Gastroesophageal sphincter (tissue), 4 donors: ENCODE measurements at regions not wholly inside any gene's neighbourhood (a gene's known extent, or its start where the extent isn't known, plus 50 kb on each side); places are given as distances from the start of the nearest gene placed in this dataset.
A peak's percentile ranks its signal among the peaks of the same experiment; 100 is the strongest.

Experiments used
- ATAC-seq: fragments of 150-250 bp; one replicate; pipeline ENCODE4 v1.9.1; 2016; ENCODE audit warnings: mild to moderate bottlenecking, moderate library complexity
- H3K27ac ChIP-seq, 4 donors: fragments of 200-600 bp; sonication (generic) in 3 of 4; 1 replicate in 3 of 4; 2 replicates in 1 of 4; pipeline ENCODE4 v1.5.1; 2016 to 2019
- H3K27me3 ChIP-seq: fragments of 200-600 bp; sonication (generic); one replicate; pipeline ENCODE4 v1.5.1; 2019
- H3K36me3 ChIP-seq, 2 donors: fragments of 200-600 bp; sonication (generic); one replicate each; pipeline ENCODE4 v1.5.1; 2019; ENCODE audit warnings: control low read depth in 1 of 2
- H3K4me1 ChIP-seq, 3 donors: fragments of 200-600 bp; sonication (generic); 1 replicate in 2 of 3; 2 replicates in 1 of 3; pipeline ENCODE4 v1.5.1; 2016 to 2019; ENCODE audit warnings: control low read depth in 2 of 3
- H3K4me3 ChIP-seq, 2 donors: fragments of 200-600 bp; sonication (generic); one replicate each; pipeline ENCODE4 v1.5.1; 2019; ENCODE audit warnings: mild to moderate bottlenecking in 1 of 2, moderate library complexity in 1 of 2
- H3K9me3 ChIP-seq, 3 donors: fragments of 200-600 bp; sonication (generic); one replicate each; pipeline ENCODE4 v1.5.1; 2017 to 2019; ENCODE audit warnings: control low read depth in 2 of 3
- CTCF ChIP-seq, 4 experiments: fragments of 200-600 bp in 2 of 4; fragments of 450-650 bp in 2 of 4; sonication (generic) in 1 of 4; IDR thresholded peaks; one replicate each; pipeline ENCODE4 v1.5.1; 2017 to 2019; ENCODE audit warnings: antibody characterized with exemption in 4 of 4, mild to moderate bottlenecking in 2 of 4, moderate library complexity in 2 of 4
- EP300 ChIP-seq: sonication (generic); formaldehyde crosslinking; IDR thresholded peaks from one replicate; pipeline ENCODE4 v1.6.1; 2017; ENCODE audit warnings: antibody characterized with exemption, mild to moderate bottlenecking
- POLR2A ChIP-seq, 2 donors: fragments of 450-650 bp; IDR thresholded peaks; one replicate each; pipeline ENCODE4 v1.6.1; 2017; ENCODE audit warnings: antibody characterized with exemption in 2 of 2, mild to moderate bottlenecking in 2 of 2, moderate library complexity in 1 of 2
- POLR2AphosphoS5 ChIP-seq: sonication (generic); formaldehyde crosslinking; IDR thresholded peaks from one replicate; pipeline ENCODE4 v1.6.1; 2017; ENCODE audit warnings: antibody characterized with exemption
- WGBS, 2 donors: methylation state at CpG; one replicate each; pipeline ENCODE4 v1.1.5; 2018; ENCODE audit warnings: low coverage in 1 of 2; 5-methylcytosine and 5-hydroxymethylcytosine counted together

GRCh38 chr2:236511266-236511665 is 58.4 kb upstream of the ACKR3 start:
- peaks cover 20% of the 10 kb centered on the region for H3K27me3 ChIP-seq
- H3K27ac ChIP-seq, result no peak overlapping the region
- H3K4me3 ChIP-seq, result no peak overlapping the region
- TF ChIP-seq POLR2A (IDR thresholded peaks at IDR 0.05), result no peak
- no peak for TF ChIP-seq EP300
- TF ChIP-seq CTCF (IDR thresholded peaks at IDR 0.05), result no peak
- TF ChIP-seq POLR2AphosphoS5, result no peak
- no peaks in the 10 kb centered on the region for H3K36me3 ChIP-seq
- WGBS, 2 donors, result 75 to 100% methylated on average over 1 to 5 of the region's 5 CpGs
- no peaks in the 10 kb centered on the region for H3K9me3 ChIP-seq
- ATAC-seq, result no peak
- H3K4me1 ChIP-seq, result peaks cover 0 to 19% (median 0%) of the 10 kb centered on the region in 3 donors

- H3K4me3 ChIP-seq, result no peak overlapping the region
- 73 to 89% methylated on average over 3 to 4 of the region's 5 CpGs for WGBS, 2 donors
- no peak for ATAC-seq
Observed at GRCh38 chr2:236512267-236512666, 57.4 kb upstream of the ACKR3 start.

DNA sequence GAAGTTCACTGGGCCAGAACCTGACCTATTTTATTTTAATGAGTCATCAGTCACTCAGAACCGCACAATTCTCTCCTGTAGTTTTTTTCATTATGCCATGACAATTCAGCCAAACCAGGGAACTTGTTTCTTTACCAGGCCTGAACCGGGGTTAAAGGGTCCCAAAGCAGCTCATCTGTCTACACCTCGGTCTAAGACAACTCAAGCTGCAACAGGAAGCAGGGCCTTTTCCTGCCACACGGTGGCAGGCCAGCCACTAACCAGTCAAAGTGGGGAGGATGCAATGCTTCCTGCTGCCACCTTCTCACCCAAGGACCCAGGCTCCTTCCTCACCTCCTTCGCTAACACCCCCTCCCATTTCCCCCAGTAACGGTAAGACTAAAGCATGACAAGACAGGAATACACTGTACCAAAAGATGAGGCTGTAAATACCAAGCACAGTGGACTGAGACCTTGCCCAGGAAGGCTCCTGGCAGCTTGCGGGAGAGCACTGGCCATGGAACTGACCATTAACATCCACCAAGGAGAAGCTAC is 56.7 kb upstream of the ACKR3 start:
- H3K9me3 ChIP-seq, result no peaks in the 10 kb centered on the region
- no peak for TF ChIP-seq POLR2AphosphoS5
- peak; percentile 68 to 90 (median 83) for TF ChIP-seq CTCF (IDR thresholded peaks at IDR 0.05)
- no peak overlapping the region for H3K27ac ChIP-seq
- peak; percentile 80 for ATAC-seq
- no peak overlapping the region for H3K4me3 ChIP-seq
- no peaks in the 10 kb centered on the region for H3K36me3 ChIP-seq
- H3K4me1 ChIP-seq, result peaks cover 0 to 10% (median 0%) of the 10 kb centered on the region in 3 donors
- H3K27me3 ChIP-seq, result peaks cover 3% of the 10 kb centered on the region
- WGBS, 2 donors, result 5 to 33% methylated on average over 3 to 6 of the region's 7 CpGs

More at GRCh38 chr2:236512267-236512666, 57.4 kb upstream of the ACKR3 start:
- TF ChIP-seq POLR2AphosphoS5, result no peak
- no peak for TF ChIP-seq POLR2A (IDR thresholded peaks at IDR 0.05)
- TF ChIP-seq CTCF (IDR thresholded peaks at IDR 0.05), result no peak
- TF ChIP-seq EP300, result no peak
- H3K36me3 ChIP-seq, result no peaks in the 10 kb centered on the region
- peaks cover 10% of the 10 kb centered on the region for H3K27me3 ChIP-seq
- peaks cover 0 to 13% (median 0%) of the 10 kb centered on the region in 3 donors for H3K4me1 ChIP-seq
- H3K27ac ChIP-seq, result no peak overlapping the region
- no peaks in the 10 kb centered on the region for H3K9me3 ChIP-seq

GRCh38 chr2:236513956-236514355 is 55.7 kb upstream of the ACKR3 start:
- no peak for ATAC-seq
- Histone ChIP-seq H3K9me3 (no peaks in the 10 kb centered on the region), H3K27me3 (no peaks in the 10 kb centered on the region), H3K36me3 (no peaks in the 10 kb centered on the region), H3K27ac (no peak overlapping the region), H3K4me1 (peaks cover 0 to 10% (median 0%) of the 10 kb centered on the region in 3 donors), H3K4me3 (no peak overlapping the region)
- TF ChIP-seq POLR2A (IDR thresholded peaks at IDR 0.05) (no peak), CTCF (IDR thresholded peaks at IDR 0.05) (no peak), EP300 (no peak), POLR2AphosphoS5 (no peak)
- 91 to 95% methylated on average over 8 of the region's 8 CpGs for WGBS, 2 donors

- Histone ChIP-seq H3K4me3 (no peak overlapping the region), H3K27me3 (no peaks in the 10 kb centered on the region), H3K36me3 (no peaks in the 10 kb centered on the region), H3K27ac (no peak overlapping the region), H3K4me1 (peaks cover 0 to 10% (median 0%) of the 10 kb centered on the region in 3 donors), H3K9me3 (no peaks in the 10 kb centered on the region)
- no peak for ATAC-seq
- TF ChIP-seq EP300, result no peak
- 86 to 90% methylated on average over 2 to 6 of the region's 6 CpGs for WGBS, 2 donors
Observed at GRCh38 chr2:236516708-236517107, 52.9 kb upstream of the ACKR3 start.
